SK-N-MC (cell line): ENCODE measurements at regions not wholly inside any gene's neighbourhood (a gene's known extent, or its start where the extent isn't known, plus 50 kb on each side); places are given as distances from the start of the nearest gene placed in this dataset.

Source experiments
- DNase-seq: peaks from one replicate; pipeline ENCODE4 v3.0.0-alpha.2; 2011; ENCODE audit warnings: low read depth, low spot score
- H3K27ac ChIP-seq: fragments of 200-600 bp; sonication (generic); 2 replicates; pipeline ENCODE4 v1.5.1; 2016; ENCODE audit warnings: mixed run types
- H3K36me3 ChIP-seq: fragments of 200-600 bp; sonication (generic); 2 replicates; pipeline ENCODE4 v1.6.1; 2017; ENCODE audit warnings: antibody characterized with exemption, low read length, mixed read lengths; ENCODE audit not compliant: insufficient read depth
- H3K4me3 ChIP-seq: fragments of 200-600 bp; sonication (generic); 2 replicates; pipeline ENCODE4 v1.5.1; 2016
- H3K9ac ChIP-seq: fragments of 200-600 bp; sonication (generic); 2 replicates; pipeline ENCODE4 v1.8.0; 2017; ENCODE audit warnings: mixed run types, mixed read lengths; ENCODE audit not compliant: insufficient read length
- H3K9me3 ChIP-seq: fragments of 200-600 bp; sonication (generic); 2 replicates; pipeline ENCODE4 v1.6.1; 2017; ENCODE audit warnings: low read depth, mild to moderate bottlenecking, antibody characterized with exemption, low read length, moderate library complexity, mixed read lengths
- EZH2 ChIP-seq: fragments of 200-600 bp; sonication (generic); IDR thresholded peaks from one replicate; pipeline ENCODE4 v1.6.1; 2017; ENCODE audit warnings: antibody characterized with exemption
- FOXP2 ChIP-seq: optimal IDR thresholded peaks from 2 replicates; pipeline ENCODE3; 2011; ENCODE audit warnings: mild to moderate bottlenecking, moderate library complexity; ENCODE audit not compliant: insufficient read depth; ENCODE audit errors: extremely low read length, control extremely low read depth
- POLR2AphosphoS5 ChIP-seq: IDR thresholded peaks from 2 replicates; pipeline ENCODE4 v1.6.1; 2012; ENCODE audit warnings: mild to moderate bottlenecking, low read depth, low read length, borderline replicate concordance

- H3K4me3 ChIP-seq = no peak overlapping the region
- DNase-seq = no peak
- no peaks in the 10 kb centered on the region for H3K9me3 ChIP-seq
- no peaks in the 10 kb centered on the region for H3K36me3 ChIP-seq
- no peak overlapping the region for H3K27ac ChIP-seq
- H3K9ac ChIP-seq = no peak overlapping the region
- TF ChIP-seq POLR2AphosphoS5 = no peak
- no peak for TF ChIP-seq FOXP2
- TF ChIP-seq EZH2 = no peak
These were observed 167.0 kb downstream of the NUFIP1 start for GRCh38 chr13:44822291-44822690.

GRCh38 chr13:44819772-44820171, 169.5 kb downstream of the NUFIP1 start:
- Histone ChIP-seq H3K4me3 (no peak overlapping the region), H3K36me3 (no peaks in the 10 kb centered on the region), H3K9ac (no peak overlapping the region), H3K27ac (no peak overlapping the region), H3K9me3 (no peaks in the 10 kb centered on the region)
- TF ChIP-seq EZH2 = no peak
- no peak for TF ChIP-seq POLR2AphosphoS5
- no peak for TF ChIP-seq FOXP2
- no peak for DNase-seq

- Histone ChIP-seq H3K9me3 (no peaks in the 10 kb centered on the region), H3K36me3 (no peaks in the 10 kb centered on the region), H3K4me3 (no peak overlapping the region), H3K27ac (no peak overlapping the region), H3K9ac (no peak overlapping the region)
- DNase-seq = no peak
- TF ChIP-seq POLR2AphosphoS5 (no peak), EZH2 (no peak), FOXP2 (no peak)
These were observed 170.0 kb downstream of the NUFIP1 start for GRCh38 chr13:44819245-44819644.

GRCh38 chr13:44818428-44818827, 170.8 kb downstream of the NUFIP1 start:
- H3K27ac ChIP-seq = no peak overlapping the region
- DNase-seq = no peak
- H3K36me3 ChIP-seq = no peaks in the 10 kb centered on the region
- no peak overlapping the region for H3K4me3 ChIP-seq
- H3K9ac ChIP-seq = no peak overlapping the region
- TF ChIP-seq POLR2AphosphoS5 = no peak
- no peak for TF ChIP-seq FOXP2
- no peak for TF ChIP-seq EZH2
- H3K9me3 ChIP-seq = no peaks in the 10 kb centered on the region

GRCh38 chr13:44818016-44818415, 171.3 kb downstream of the NUFIP1 start:
- H3K4me3 ChIP-seq = no peak overlapping the region
- no peak overlapping the region for H3K27ac ChIP-seq
- TF ChIP-seq POLR2AphosphoS5 (no peak), EZH2 (no peak), FOXP2 (no peak)
- H3K36me3 ChIP-seq = no peaks in the 10 kb centered on the region
- DNase-seq = no peak
- H3K9me3 ChIP-seq = no peaks in the 10 kb centered on the region
- no peak overlapping the region for H3K9ac ChIP-seq

GRCh38 chr13:44817131-44817671, 172.1 kb downstream of the NUFIP1 start:
- H3K9me3 ChIP-seq = no peaks in the 10 kb centered on the region
- no peak overlapping the region for H3K4me3 ChIP-seq
- no peak overlapping the region for H3K9ac ChIP-seq
- no peak overlapping the region for H3K27ac ChIP-seq
- H3K36me3 ChIP-seq = no peaks in the 10 kb centered on the region
- TF ChIP-seq FOXP2 = no peak
- no peak for TF ChIP-seq EZH2
- no peak for TF ChIP-seq POLR2AphosphoS5
- DNase-seq = no peak

GRCh38 chr13:44816701-44817100, 172.6 kb downstream of the NUFIP1 start:
- no peak overlapping the region for H3K9ac ChIP-seq
- no peak for DNase-seq
- no peak overlapping the region for H3K4me3 ChIP-seq
- H3K9me3 ChIP-seq = no peaks in the 10 kb centered on the region
- TF ChIP-seq EZH2 = no peak
- TF ChIP-seq POLR2AphosphoS5 = no peak
- TF ChIP-seq FOXP2 = no peak
- no peak overlapping the region for H3K27ac ChIP-seq
- no peaks in the 10 kb centered on the region for H3K36me3 ChIP-seq

- Histone ChIP-seq H3K27ac (no peak overlapping the region), H3K36me3 (no peaks in the 10 kb centered on the region), H3K9ac (no peak overlapping the region), H3K4me3 (no peak overlapping the region), H3K9me3 (no peaks in the 10 kb centered on the region)
- no peak for DNase-seq
- TF ChIP-seq EZH2 (no peak), FOXP2 (no peak), POLR2AphosphoS5 (no peak)
These were observed 173.6 kb downstream of the NUFIP1 start for GRCh38 chr13:44815623-44816022.

- no peaks in the 10 kb centered on the region for H3K36me3 ChIP-seq
- H3K4me3 ChIP-seq = no peak overlapping the region
- no peak overlapping the region for H3K9ac ChIP-seq
- no peak for TF ChIP-seq FOXP2
- TF ChIP-seq POLR2AphosphoS5 = no peak
- TF ChIP-seq EZH2 = no peak
- H3K9me3 ChIP-seq = no peaks in the 10 kb centered on the region
- no peak for DNase-seq
- H3K27ac ChIP-seq = no peak overlapping the region
These were observed 174.4 kb downstream of the NUFIP1 start for GRCh38 chr13:44814836-44815235.
